H1 (cell line): ENCODE measurements at regions not wholly inside any gene's neighbourhood (a gene's known extent, or its start where the extent isn't known, plus 50 kb on each side); places are given as distances from the start of the nearest gene placed in this dataset.

Experiments used
- CHD7 ChIP-seq: fragments of 300-600 bp; sonication (generic); IDR thresholded peaks from 2 replicates; pipeline ENCODE4 v1.7.1; 2012; ENCODE audit warnings: low read length, moderate library complexity, mild to moderate bottlenecking, inconsistent platforms; ENCODE audit not compliant: insufficient replicate concordance
- E2F6 ChIP-seq: IDR thresholded peaks from 2 replicates; pipeline ENCODE4 v1.6.1; 2012; ENCODE audit warnings: inconsistent platforms

- TF ChIP-seq CHD7 (no peak), E2F6 (no peak)
Observed at GRCh38 chr9:134995792-134996120, 78.0 kb upstream of the FCN1 start (continued).
